Body of pancreas (tissue), 4 donors: ENCODE measurements at regions not wholly inside any gene's neighbourhood (a gene's known extent, or its start where the extent isn't known, plus 50 kb on each side); places are given as distances from the start of the nearest gene placed in this dataset.

Source experiments
- POLR2A ChIP-seq, 3 donors: fragments of 450-650 bp; IDR thresholded peaks; one replicate each; pipeline ENCODE4 v1.6.1; 2016; ENCODE audit warnings: antibody characterized with exemption in 3 of 3, mild to moderate bottlenecking in 2 of 3
- TF ChIP-seq, protein P1 (sequence below), 7 experiments: fragments of 450-650 bp in 4 of 7; fragments of 200-600 bp in 3 of 7; sonication (generic) in 3 of 7; IDR thresholded peaks; one replicate each; pipeline ENCODE4 v1.5.1; 2016 to 2019; ENCODE audit warnings: antibody characterized with exemption in 7 of 7

DNA sequence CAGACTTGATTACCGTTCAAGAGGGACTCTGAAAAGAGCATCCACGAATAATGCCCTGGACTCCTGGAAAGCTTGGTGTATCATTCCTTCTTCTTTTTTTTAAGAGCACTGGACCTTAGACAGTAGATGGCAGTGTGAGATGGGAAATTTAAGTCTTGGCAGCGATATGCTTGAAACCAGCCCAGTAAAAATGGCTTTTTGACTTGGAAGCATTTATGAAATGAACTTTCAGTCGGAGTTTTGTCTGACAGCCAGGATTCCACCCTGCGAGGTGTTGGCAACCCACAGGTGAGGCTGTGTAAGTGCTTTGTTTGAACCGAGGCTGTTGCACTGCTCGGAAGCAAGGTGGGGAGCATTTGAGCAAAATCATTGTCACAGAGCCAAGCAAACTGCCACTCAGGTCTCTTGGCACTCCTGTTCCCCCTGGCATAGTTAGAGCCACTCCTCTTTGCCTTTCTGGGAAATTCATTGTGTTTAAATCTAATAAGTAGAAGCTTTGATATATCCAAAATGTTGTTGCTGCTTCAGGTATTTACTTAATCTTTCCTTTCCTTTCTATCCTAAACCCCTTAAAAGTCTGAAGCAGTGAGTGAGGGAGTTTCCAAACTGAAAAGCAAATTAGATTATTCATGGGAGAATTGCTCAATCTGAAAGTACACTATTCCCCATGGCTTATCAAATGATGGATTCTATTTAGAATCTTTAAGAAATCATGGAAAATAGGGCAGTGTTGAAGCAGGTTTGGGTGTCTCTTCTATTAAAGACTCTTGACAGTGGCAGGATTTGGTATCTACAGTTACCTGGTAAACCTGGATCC is 272.8 kb upstream of the SLC35B3 start:
- TF ChIP-seq POLR2A (IDR thresholded peaks at IDR 0.05): no peak
- TF ChIP-seq, protein P1, sequence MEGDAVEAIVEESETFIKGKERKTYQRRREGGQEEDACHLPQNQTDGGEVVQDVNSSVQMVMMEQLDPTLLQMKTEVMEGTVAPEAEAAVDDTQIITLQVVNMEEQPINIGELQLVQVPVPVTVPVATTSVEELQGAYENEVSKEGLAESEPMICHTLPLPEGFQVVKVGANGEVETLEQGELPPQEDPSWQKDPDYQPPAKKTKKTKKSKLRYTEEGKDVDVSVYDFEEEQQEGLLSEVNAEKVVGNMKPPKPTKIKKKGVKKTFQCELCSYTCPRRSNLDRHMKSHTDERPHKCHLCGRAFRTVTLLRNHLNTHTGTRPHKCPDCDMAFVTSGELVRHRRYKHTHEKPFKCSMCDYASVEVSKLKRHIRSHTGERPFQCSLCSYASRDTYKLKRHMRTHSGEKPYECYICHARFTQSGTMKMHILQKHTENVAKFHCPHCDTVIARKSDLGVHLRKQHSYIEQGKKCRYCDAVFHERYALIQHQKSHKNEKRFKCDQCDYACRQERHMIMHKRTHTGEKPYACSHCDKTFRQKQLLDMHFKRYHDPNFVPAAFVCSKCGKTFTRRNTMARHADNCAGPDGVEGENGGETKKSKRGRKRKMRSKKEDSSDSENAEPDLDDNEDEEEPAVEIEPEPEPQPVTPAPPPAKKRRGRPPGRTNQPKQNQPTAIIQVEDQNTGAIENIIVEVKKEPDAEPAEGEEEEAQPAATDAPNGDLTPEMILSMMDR (IDR thresholded peaks at IDR 0.05): peak in 6 of 7 experiments; percentile 23 to 60 (median 48)
